ENCODE measurements at regions not wholly inside any gene's neighbourhood (a gene's known extent, or its start where the extent isn't known, plus 50 kb on each side); places are given as distances from the start of the nearest gene placed in this dataset.
"Not testable (repeated sequence)": the region's sequence is repeated elsewhere in the genome, so short reads cannot be mapped to it uniquely, and the experiment has no call there.

- not testable (repeated sequence) for DNase-seq (ENCODE audit: low read depth); H3K4me3 ChIP-seq (ENCODE audit: low read depth, low read length)
Measured at GRCh38 chr9:85792057-85792456, 50.3 kb upstream of the AGTPBP1 start.

DNA sequence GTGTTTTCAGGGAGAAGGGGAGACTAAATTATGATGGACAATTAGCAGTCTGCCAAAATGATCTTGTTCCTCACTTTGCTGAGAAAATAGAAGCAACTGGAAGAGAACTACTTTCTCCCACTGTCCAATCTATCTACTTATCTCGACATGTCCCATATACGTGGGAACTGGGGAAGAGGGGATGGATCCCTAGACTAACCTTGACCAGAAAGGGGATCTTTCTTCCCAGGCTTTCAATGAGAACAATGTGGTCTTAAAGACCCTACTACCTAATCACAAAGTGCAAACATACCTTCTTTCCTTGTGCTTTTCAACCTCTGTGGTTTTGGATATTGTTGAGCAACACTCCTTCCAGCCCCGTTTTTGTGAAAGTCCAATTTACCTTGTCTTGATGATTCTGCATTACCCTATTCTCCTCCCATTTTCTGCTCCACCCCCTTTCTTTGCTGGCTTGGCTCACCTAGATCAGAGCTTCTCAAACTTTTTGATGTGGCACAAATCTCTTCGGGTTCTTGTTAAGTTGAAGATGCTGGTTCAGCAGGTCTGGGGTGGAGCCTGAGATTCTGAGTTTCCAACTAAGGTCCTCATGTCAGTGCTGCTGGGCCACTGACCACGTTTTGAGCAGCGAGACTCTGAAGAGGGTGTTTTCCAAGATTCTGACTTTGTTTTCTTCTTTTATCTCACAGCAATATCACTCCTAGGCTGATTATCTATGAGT, 61.4 kb upstream of the AGTPBP1 start:
- not testable (repeated sequence) for H3K4me3 ChIP-seq (ENCODE audit: low read depth, low read length); DNase-seq (ENCODE audit: low read depth)

- DNase-seq (ENCODE audit: low read depth), result not testable (repeated sequence)
- peak overlapping the region; percentile 71 for H3K4me3 ChIP-seq (ENCODE audit: low read depth, low read length)
Measured at GRCh38 chr9:85804847-85805133, 63.0 kb upstream of the AGTPBP1 start.

DNA sequence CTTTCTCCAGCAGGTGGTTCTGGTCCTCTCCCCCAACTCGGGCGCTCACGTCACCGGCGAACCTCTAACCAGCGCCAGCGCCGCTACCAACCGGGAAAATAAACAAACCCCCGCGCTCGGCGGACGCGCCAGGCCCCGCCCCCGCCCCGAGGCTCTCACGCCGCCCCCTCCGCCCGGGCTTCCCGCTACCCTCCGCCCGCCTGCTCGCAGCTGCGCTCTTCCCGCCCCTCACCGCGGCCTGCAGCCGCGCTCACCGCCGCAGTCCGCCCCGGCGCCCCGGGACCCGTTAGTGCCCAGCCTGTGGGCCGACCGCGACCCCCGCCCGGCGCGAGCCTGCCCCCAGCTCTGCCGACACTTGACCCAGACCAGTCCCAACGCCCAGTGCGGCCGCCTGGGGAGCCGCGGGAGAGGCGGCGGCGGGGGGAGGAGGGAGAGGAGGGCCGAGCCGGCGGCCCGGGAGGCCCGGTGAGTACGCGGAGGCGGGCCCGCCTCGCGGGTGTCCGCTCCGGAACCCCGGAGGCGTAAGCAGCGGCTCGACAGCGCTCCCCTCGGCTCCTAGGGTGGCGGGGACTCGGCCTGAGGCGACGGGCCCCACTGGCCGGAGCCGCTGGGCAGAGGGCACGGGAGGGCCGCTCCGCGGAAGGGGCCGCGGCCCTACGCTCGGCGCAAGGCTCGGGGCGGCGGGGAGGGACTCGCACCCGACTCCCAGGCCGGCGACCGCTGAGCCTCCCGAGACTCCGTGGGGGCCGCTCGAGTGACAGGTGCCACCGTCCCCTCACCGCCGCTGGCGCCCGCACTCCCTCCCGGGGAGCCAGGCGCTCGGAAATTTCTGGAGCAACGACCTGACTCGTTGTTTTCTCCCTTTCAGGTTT, 63.6 kb upstream of the AGTPBP1 start:
- not testable (repeated sequence) for DNase-seq (ENCODE audit: low read depth)
- TF ChIP-seq, protein P1, sequence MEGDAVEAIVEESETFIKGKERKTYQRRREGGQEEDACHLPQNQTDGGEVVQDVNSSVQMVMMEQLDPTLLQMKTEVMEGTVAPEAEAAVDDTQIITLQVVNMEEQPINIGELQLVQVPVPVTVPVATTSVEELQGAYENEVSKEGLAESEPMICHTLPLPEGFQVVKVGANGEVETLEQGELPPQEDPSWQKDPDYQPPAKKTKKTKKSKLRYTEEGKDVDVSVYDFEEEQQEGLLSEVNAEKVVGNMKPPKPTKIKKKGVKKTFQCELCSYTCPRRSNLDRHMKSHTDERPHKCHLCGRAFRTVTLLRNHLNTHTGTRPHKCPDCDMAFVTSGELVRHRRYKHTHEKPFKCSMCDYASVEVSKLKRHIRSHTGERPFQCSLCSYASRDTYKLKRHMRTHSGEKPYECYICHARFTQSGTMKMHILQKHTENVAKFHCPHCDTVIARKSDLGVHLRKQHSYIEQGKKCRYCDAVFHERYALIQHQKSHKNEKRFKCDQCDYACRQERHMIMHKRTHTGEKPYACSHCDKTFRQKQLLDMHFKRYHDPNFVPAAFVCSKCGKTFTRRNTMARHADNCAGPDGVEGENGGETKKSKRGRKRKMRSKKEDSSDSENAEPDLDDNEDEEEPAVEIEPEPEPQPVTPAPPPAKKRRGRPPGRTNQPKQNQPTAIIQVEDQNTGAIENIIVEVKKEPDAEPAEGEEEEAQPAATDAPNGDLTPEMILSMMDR (conservative IDR thresholded peaks at IDR 0.05; ENCODE audit: low read depth, low read length), result peak; percentile 11
- peak overlapping the region; percentile 71 for H3K4me3 ChIP-seq (ENCODE audit: low read depth, low read length)

GRCh38 chr9:85808329-85808728, 66.6 kb upstream of the AGTPBP1 start:
- H3K4me3 ChIP-seq (ENCODE audit: low read depth, low read length); DNase-seq (ENCODE audit: low read depth): not testable (repeated sequence)

DNA sequence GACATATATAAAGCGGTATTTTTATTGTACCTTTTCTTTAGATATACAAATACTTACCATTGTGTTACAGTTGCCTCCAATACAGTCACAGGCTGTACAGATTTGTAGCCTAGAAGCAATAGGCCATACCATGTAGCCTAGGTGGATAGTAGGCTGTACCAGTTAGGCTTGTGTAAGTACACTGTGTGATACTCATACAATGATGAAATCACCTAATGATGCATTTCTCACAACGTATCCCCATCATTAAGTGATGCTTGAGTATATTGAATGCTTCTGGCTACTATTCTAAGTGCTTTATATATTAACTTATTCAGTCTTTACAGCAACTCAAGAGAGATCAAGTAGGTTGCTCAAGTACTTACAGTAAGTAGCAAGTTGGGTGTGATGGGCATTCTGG, 71.6 kb upstream of the AGTPBP1 start:
- H3K4me3 ChIP-seq (ENCODE audit: low read depth, low read length); DNase-seq (ENCODE audit: low read depth): not testable (repeated sequence)

- H3K4me3 ChIP-seq (ENCODE audit: low read depth, low read length); DNase-seq (ENCODE audit: low read depth): not testable (repeated sequence)
Measured at GRCh38 chr9:85814800-85815199, 73.0 kb upstream of the AGTPBP1 start.

GRCh38 chr9:85818971-85819370, 77.2 kb upstream of the AGTPBP1 start:
- TF ChIP-seq, protein P1 (conservative IDR thresholded peaks at IDR 0.05; ENCODE audit: low read depth, low read length), result peak; percentile 44
- not testable (repeated sequence) for H3K4me3 ChIP-seq (ENCODE audit: low read depth, low read length); DNase-seq (ENCODE audit: low read depth)

GRCh38 chr9:85820598-85820997, 78.8 kb upstream of the AGTPBP1 start:
- H3K4me3 ChIP-seq (ENCODE audit: low read depth, low read length); DNase-seq (ENCODE audit: low read depth): not testable (repeated sequence)

DNA sequence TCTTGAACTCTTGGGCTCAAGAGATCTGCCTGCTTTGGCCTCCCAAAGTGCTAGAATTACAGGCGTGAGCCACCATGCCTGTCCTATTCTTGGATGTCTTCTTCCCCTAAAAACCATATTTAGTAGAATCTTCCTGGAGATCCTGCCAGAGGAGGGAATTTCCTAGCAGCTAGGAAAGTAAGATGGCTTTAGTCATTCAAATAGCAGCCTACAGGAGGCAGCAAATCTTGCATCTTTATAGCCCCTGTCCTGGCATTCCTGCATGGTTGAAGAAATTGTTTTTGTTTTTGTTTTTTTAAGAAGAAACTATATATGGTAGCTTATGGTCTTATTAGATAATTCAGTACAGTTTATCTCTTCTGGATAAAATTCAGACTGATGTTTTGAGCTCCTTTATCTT, 83.2 kb upstream of the AGTPBP1 start:
- TF ChIP-seq, protein P1 (conservative IDR thresholded peaks at IDR 0.05; ENCODE audit: low read depth, low read length), result peak; percentile 47

GRCh38 chr9:85834591-85834990, 92.8 kb upstream of the AGTPBP1 start:
- H3K4me3 ChIP-seq (ENCODE audit: low read depth, low read length); DNase-seq (ENCODE audit: low read depth): not testable (repeated sequence)

More for the DNA sequence above, 83.2 kb upstream of the AGTPBP1 start:
- H3K4me3 ChIP-seq (ENCODE audit: low read depth, low read length); DNase-seq (ENCODE audit: low read depth): not testable (repeated sequence)

DNA sequence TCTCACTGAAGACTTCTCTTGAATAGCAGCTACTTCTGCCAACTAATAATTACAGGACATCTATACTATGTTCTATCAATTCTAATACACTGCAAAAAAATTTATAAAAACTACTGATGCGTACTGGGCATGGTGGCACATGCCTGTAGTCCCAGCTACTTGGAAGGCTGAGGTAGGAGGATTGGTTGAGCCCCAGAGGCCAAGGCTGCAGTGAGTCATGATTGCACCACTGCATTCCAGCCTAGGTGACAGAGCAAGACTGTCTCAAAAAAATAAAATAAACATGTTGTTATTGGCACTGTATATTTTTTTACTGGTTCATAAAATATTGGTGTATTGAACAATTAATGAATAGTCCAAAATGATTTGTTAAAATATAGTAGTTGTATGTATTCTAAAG, 97.0 kb upstream of the NAA35 start:
- DNase-seq (ENCODE audit: low read depth); H3K4me3 ChIP-seq (ENCODE audit: low read depth, low read length): not testable (repeated sequence)

DNA sequence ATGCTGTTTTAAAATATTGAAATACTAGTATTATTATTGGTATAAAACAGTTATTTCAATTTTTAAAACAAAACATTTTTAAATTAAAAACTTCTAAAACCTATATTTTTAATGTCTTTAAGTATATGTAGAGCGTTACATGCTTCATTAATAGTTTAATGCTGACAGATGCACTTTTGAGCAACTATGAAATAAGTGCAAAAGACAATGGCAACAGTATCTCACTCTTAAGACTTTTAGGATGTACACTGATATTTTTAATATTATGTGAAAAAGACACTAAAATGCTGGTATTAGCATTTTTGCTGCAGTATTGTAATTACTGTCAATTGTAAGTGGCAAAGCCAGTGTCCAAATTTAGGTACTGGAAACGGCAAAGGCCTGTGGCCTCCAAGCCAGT, 93.2 kb upstream of the NAA35 start:
- H3K4me3 ChIP-seq (ENCODE audit: low read depth, low read length); DNase-seq (ENCODE audit: low read depth): not testable (repeated sequence)
